ENCODE measurements at regions not wholly inside any gene's neighbourhood (a gene's known extent, or its start where the extent isn't known, plus 50 kb on each side); places are given as distances from the start of the nearest gene placed in this dataset.

DNA sequence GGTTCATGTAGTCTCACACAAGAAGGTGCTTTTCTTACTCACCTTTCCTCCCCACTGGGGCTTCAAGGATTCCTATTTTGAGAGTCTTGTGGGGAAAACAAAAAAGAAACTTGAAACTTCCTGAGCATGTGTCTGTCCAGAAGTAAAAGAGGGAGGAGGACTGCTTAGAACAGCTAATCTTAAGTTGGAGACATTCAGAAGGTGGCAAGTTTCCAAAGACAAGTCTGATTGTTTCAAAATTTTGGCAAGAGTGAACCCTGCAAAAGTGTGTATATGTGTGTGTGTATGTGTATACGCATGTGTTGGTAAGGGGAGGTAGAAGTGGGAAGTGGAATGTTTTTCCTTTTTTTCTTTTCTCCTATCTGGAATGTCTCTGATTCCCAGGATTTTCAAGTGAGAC lies 189.0 kb upstream of the FRMPD4 start:
- ATAC-seq (no peak), DNase-seq (ENCODE audit: low spot score) (no peak), FAIRE-seq (no peak)
- Histone ChIP-seq H3K27ac (ENCODE audit: extremely low read length, insufficient read depth, low read length) (no peak overlapping the region), H3K9me3 (ENCODE audit: low read length) (no peaks in the 10 kb centered on the region), H4K20me1 (ENCODE audit: insufficient read depth, low read length) (no peaks in the 10 kb centered on the region), H3K9ac (ENCODE audit: insufficient read depth, low read depth, low read length) (no peak overlapping the region), H3K4me2 (ENCODE audit: low read depth, low read length) (no peak overlapping the region), H3K79me2 (ENCODE audit: insufficient read depth, low read length) (no peaks in the 10 kb centered on the region), H2AFZ (ENCODE audit: low read length) (no peak overlapping the region), H3K27me3 (ENCODE audit: control insufficient read depth in 1 of 2, insufficient read depth in 2 of 2, low read length in 2 of 2) (no peaks in the 10 kb centered on the region), H3K4me1 (ENCODE audit: insufficient read depth, low read length) (no peaks in the 10 kb centered on the region), H3K4me3 (replicated peaks in 1 of 3; ENCODE audit: insufficient read depth in 1 of 3, low read depth in 2 of 3, low read length in 3 of 3) (no peak overlapping the region), H3K36me3 (replicated peaks in 1 of 2; ENCODE audit: control insufficient read depth in 1 of 2, insufficient read depth in 2 of 2, low read length in 2 of 2) (no peaks in the 10 kb centered on the region)
- ChIA-PET POLR2A (no interaction called here), CTCF (ENCODE audit: low intra/inter-chr PET ratio, low total read pairs) (no interaction called here)
- no TSS peak for BruUV-seq (replicated peaks)
- no peak for TF ChIP-seq NFATC3 (CRISPR knock-in tag; IDR thresholded peaks at IDR 0.05)
- TF ChIP-seq, protein P1, sequence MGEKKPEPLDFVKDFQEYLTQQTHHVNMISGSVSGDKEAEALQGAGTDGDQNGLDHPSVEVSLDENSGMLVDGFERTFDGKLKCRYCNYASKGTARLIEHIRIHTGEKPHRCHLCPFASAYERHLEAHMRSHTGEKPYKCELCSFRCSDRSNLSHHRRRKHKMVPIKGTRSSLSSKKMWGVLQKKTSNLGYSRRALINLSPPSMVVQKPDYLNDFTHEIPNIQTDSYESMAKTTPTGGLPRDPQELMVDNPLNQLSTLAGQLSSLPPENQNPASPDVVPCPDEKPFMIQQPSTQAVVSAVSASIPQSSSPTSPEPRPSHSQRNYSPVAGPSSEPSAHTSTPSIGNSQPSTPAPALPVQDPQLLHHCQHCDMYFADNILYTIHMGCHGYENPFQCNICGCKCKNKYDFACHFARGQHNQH (CRISPR knock-in tag; IDR thresholded peaks at IDR 0.05), result no peak
- TF ChIP-seq GRHL1 (CRISPR knock-in tag; conservative IDR thresholded peaks at IDR 0.05), result no peak
- TF ChIP-seq HNRNPLL (IDR thresholded peaks at IDR 0.05; ENCODE audit: low read depth, low read length, poor library complexity, severe bottlenecking), result no peak
- no peak for TF ChIP-seq FOSL2 (CRISPR knock-in tag; IDR thresholded peaks at IDR 0.05)
- TF ChIP-seq XRCC5 (optimal IDR thresholded peaks at IDR 0.05; ENCODE audit: low read length), result no peak
- TF ChIP-seq LBX2 (CRISPR knock-in tag; IDR thresholded peaks at IDR 0.05; ENCODE audit: borderline replicate concordance), result no peak
- no peak for TF ChIP-seq MAFK (conservative IDR thresholded peaks at IDR 0.05 in 1 of 2, IDR thresholded peaks at IDR 0.05 in 1 of 2; ENCODE audit: low read length in 2 of 2)
- TF ChIP-seq ZNF138 (CRISPR knock-in tag; IDR thresholded peaks at IDR 0.05; ENCODE audit: low read depth), result no peak
- TF ChIP-seq CEBPB (IDR thresholded peaks at IDR 0.05; ENCODE audit: borderline replicate concordance, low read depth, low read length), result no peak
- no peak for TF ChIP-seq ZNF329 (CRISPR knock-in tag; IDR thresholded peaks at IDR 0.05; ENCODE audit: low read depth)
- no peak for TF ChIP-seq TCF7 (IDR thresholded peaks at IDR 0.05; ENCODE audit: low read depth)
- TF ChIP-seq RFXAP (CRISPR knock-in tag; IDR thresholded peaks at IDR 0.05; ENCODE audit: borderline replicate concordance), result no peak
- no peak for TF ChIP-seq ZFYVE20 (CRISPR knock-in tag; IDR thresholded peaks at IDR 0.05; ENCODE audit: borderline replicate concordance, low read depth)
- no peak for TF ChIP-seq ZFP82 (CRISPR knock-in tag; IDR thresholded peaks at IDR 0.05; ENCODE audit: borderline replicate concordance)
- TF ChIP-seq SRY (CRISPR knock-in tag; IDR thresholded peaks at IDR 0.05), result no peak
- in situ Hi-C loops (cut with HindIII; ENCODE audit: extremely low pct_ligation_motif_present, low pct_unique_long_range_greater_than_20kb), result no loop called here
- 89% methylated on average over 1 of the region's 1 CpG for WGBS (ENCODE audit: low lambda C conversion rate)
- intact Hi-C loops (cut with micrococcal nuclease; ENCODE audit: unreplicated experiment), result no loop called here

Measured in HepG2 (cell line).